SK-MEL-5 (cell line): ENCODE measurements at regions not wholly inside any gene's neighbourhood (a gene's known extent, or its start where the extent isn't known, plus 50 kb on each side); places are given as distances from the start of the nearest gene placed in this dataset.

Experiments used
- DNase-seq: peaks from one replicate; pipeline ENCODE4 v3.0.0-alpha.2; 2016; ENCODE audit warnings: low read depth, low spot score
- in situ Hi-C: cut with HindIII; loops from 2 replicates; pipeline ENCODE4 v1.10.0; 2016; ENCODE audit warnings: low sequenced_read_pairs, high pct_unique_total_duplicates, low pct_unique_long_range_greater_than_20kb

GRCh38 chr6:154594496-154595198, 84.2 kb upstream of the CNKSR3 start:
- in situ Hi-C loops = no loop called here
- DNase-seq = no peak

- in situ Hi-C loops = no loop called here
- no peak for DNase-seq
Observed at GRCh38 chr6:154595538-154595937, 85.1 kb upstream of the CNKSR3 start.

GRCh38 chr6:154596009-154596408, 85.5 kb upstream of the CNKSR3 start:
- DNase-seq = no peak
- in situ Hi-C loops = no loop called here

GRCh38 chr6:154596701-154597100, 86.2 kb upstream of the CNKSR3 start:
- in situ Hi-C loops = no loop called here
- DNase-seq = no peak

- DNase-seq = no peak
- in situ Hi-C loops = no loop called here
Observed at GRCh38 chr6:154598399-154598798, 87.9 kb upstream of the CNKSR3 start.

- in situ Hi-C loops = no loop called here
- no peak for DNase-seq
Observed at GRCh38 chr6:154602296-154602695, 91.8 kb upstream of the CNKSR3 start.

GRCh38 chr6:154602708-154603107, 92.2 kb upstream of the CNKSR3 start:
- in situ Hi-C loops = no loop called here
- no peak for DNase-seq

GRCh38 chr6:154604119-154604518, 93.6 kb upstream of the CNKSR3 start:
- DNase-seq = no peak
- in situ Hi-C loops = no loop called here

GRCh38 chr6:154605178-154605881, 94.8 kb upstream of the CNKSR3 start:
- DNase-seq = peak; percentile 64
- in situ Hi-C loops = no loop called here

- in situ Hi-C loops = no loop called here
- DNase-seq = no peak
Observed at GRCh38 chr6:154605882-154606370, 95.4 kb upstream of the CNKSR3 start.

- in situ Hi-C loops = no loop called here
- peak; percentile 6 for DNase-seq
Observed at GRCh38 chr6:154606457-154606856, 96.0 kb upstream of the CNKSR3 start.

GRCh38 chr6:154606860-154607259, 96.4 kb upstream of the CNKSR3 start:
- in situ Hi-C loops = no loop called here
- no peak for DNase-seq

- DNase-seq = no peak
- in situ Hi-C loops = no loop called here
Observed at GRCh38 chr6:154611241-154611640, 100.8 kb upstream of the CNKSR3 start.

GRCh38 chr6:154611847-154612246, 101.4 kb upstream of the CNKSR3 start:
- DNase-seq = no peak
- in situ Hi-C loops = no loop called here

- DNase-seq = no peak
- in situ Hi-C loops = no loop called here
Observed at GRCh38 chr6:154613137-154613676, 102.7 kb upstream of the CNKSR3 start.

- in situ Hi-C loops = no loop called here
- no peak for DNase-seq
Observed at GRCh38 chr6:154614101-154614500, 103.6 kb upstream of the CNKSR3 start.

GRCh38 chr6:154614641-154615040, 104.2 kb upstream of the CNKSR3 start:
- in situ Hi-C loops = no loop called here
- DNase-seq = no peak

- peak; percentile 76 for DNase-seq
- in situ Hi-C loops = no loop called here
Observed at GRCh38 chr6:154615483-154616025, 105.1 kb upstream of the CNKSR3 start.

- in situ Hi-C loops = no loop called here
- no peak for DNase-seq
Observed at GRCh38 chr6:154617175-154617574, 106.7 kb upstream of the CNKSR3 start.
